HUES64 (cell line): ENCODE measurements at regions not wholly inside any gene's neighbourhood (a gene's known extent, or its start where the extent isn't known, plus 50 kb on each side); places are given as distances from the start of the nearest gene placed in this dataset.

Source experiments
- H3K27ac ChIP-seq: 2 replicates; pipeline ENCODE4 v1.7.0; 2013; ENCODE audit warnings: low read depth, low read length, inconsistent platforms
- H3K27me3 ChIP-seq: 2 replicates; pipeline ENCODE4 v1.6.1; 2013; ENCODE audit warnings: mild to moderate bottlenecking, low read length; ENCODE audit not compliant: insufficient read depth
- H3K36me3 ChIP-seq: 2 replicates; pipeline ENCODE4 v1.6.1; 2013; ENCODE audit warnings: mild to moderate bottlenecking, low read length; ENCODE audit not compliant: insufficient read depth
- H3K4me1 ChIP-seq: 2 replicates; pipeline ENCODE4 v1.6.1; 2013; ENCODE audit warnings: mild to moderate bottlenecking, low read length, moderate library complexity; ENCODE audit not compliant: insufficient read depth
- H3K4me3 ChIP-seq: 2 replicates; pipeline ENCODE4 v1.5.1; 2013; ENCODE audit warnings: mild to moderate bottlenecking, low read length, moderate library complexity
- H3K9ac ChIP-seq: 2 replicates; pipeline ENCODE4 v1.6.1; 2013; ENCODE audit warnings: mild to moderate bottlenecking, low read depth, low read length
- H3K9me3 ChIP-seq: 2 replicates; pipeline ENCODE4 v1.6.1; 2013; ENCODE audit warnings: low read depth, low read length; ENCODE audit not compliant: insufficient read depth
- WGBS: fragments of 150-250, 120-280 bp; methylation state at CpG from one replicate; pipeline ENCODE4 v1.1.7; 2013; ENCODE audit warnings: missing lambda C conversion rate; 5-methylcytosine and 5-hydroxymethylcytosine counted together

GRCh38 chr1:30425046-30425445 is 298.3 kb downstream of the MATN1 start:
- no peak overlapping the region for H3K27ac ChIP-seq
- no peak overlapping the region for H3K4me3 ChIP-seq
- 0 out of 2 replicates have a peak, but pooled peaks cover 4% of the 10 kb centered on the region for H3K9me3 ChIP-seq
- WGBS = 92% methylated on average over 4 of the region's 4 CpGs
- no peaks in the 10 kb centered on the region for H3K36me3 ChIP-seq
- H3K9ac ChIP-seq = no peak overlapping the region
- H3K27me3 ChIP-seq = peaks cover 2% of the 10 kb centered on the region; the same call in 1 of the 2 replicates
- 0 out of 2 replicates have a peak, but pooled peaks cover 4% of the 10 kb centered on the region for H3K4me1 ChIP-seq

- Histone ChIP-seq H3K4me1 (0 out of 2 replicates have a peak, but pooled peaks cover 4% of the 10 kb centered on the region), H3K36me3 (no peaks in the 10 kb centered on the region), H3K27ac (no peak overlapping the region), H3K27me3 (no peaks in the 10 kb centered on the region), H3K9me3 (0 out of 2 replicates have a peak, but pooled peaks cover 3% of the 10 kb centered on the region), H3K4me3 (no peak overlapping the region), H3K9ac (no peak overlapping the region)
- 86% methylated on average over 3 of the region's 3 CpGs for WGBS
These were observed 299.8 kb downstream of the MATN1 start for GRCh38 chr1:30423570-30423969.

- no peak overlapping the region for H3K9ac ChIP-seq
- H3K27ac ChIP-seq = no peak overlapping the region
- H3K36me3 ChIP-seq = no peaks in the 10 kb centered on the region
- no peaks in the 10 kb centered on the region for H3K27me3 ChIP-seq
- no peaks in the 10 kb centered on the region for H3K4me1 ChIP-seq
- no peaks in the 10 kb centered on the region for H3K9me3 ChIP-seq
- WGBS = 89% methylated on average over 2 of the region's 2 CpGs
- no peak overlapping the region for H3K4me3 ChIP-seq
These were observed 301.1 kb downstream of the MATN1 start for GRCh38 chr1:30422251-30422650.

- H3K27ac ChIP-seq = no peak overlapping the region
- no peak overlapping the region for H3K4me3 ChIP-seq
- WGBS = 94% methylated on average over 7 of the region's 7 CpGs
- H3K9ac ChIP-seq = no peak overlapping the region
- no peaks in the 10 kb centered on the region for H3K36me3 ChIP-seq
- H3K4me1 ChIP-seq = no peaks in the 10 kb centered on the region
- H3K27me3 ChIP-seq = no peaks in the 10 kb centered on the region
- no peaks in the 10 kb centered on the region for H3K9me3 ChIP-seq
These were observed 302.8 kb downstream of the MATN1 start for GRCh38 chr1:30420519-30421050.

GRCh38 chr1:30419831-30420230 is 303.6 kb downstream of the MATN1 start:
- 92% methylated on average over 5 of the region's 5 CpGs for WGBS
- no peaks in the 10 kb centered on the region for H3K4me1 ChIP-seq
- no peaks in the 10 kb centered on the region for H3K9me3 ChIP-seq
- no peak overlapping the region for H3K27ac ChIP-seq
- no peaks in the 10 kb centered on the region for H3K36me3 ChIP-seq
- H3K9ac ChIP-seq = no peak overlapping the region
- H3K27me3 ChIP-seq = no peaks in the 10 kb centered on the region
- H3K4me3 ChIP-seq = no peak overlapping the region

- 89% methylated on average over 7 of the region's 7 CpGs for WGBS
- H3K9ac ChIP-seq = no peak overlapping the region
- H3K4me1 ChIP-seq = no peaks in the 10 kb centered on the region
- H3K27ac ChIP-seq = no peak overlapping the region
- H3K27me3 ChIP-seq = no peaks in the 10 kb centered on the region
- no peaks in the 10 kb centered on the region for H3K36me3 ChIP-seq
- H3K9me3 ChIP-seq = no peaks in the 10 kb centered on the region
- H3K4me3 ChIP-seq = no peak overlapping the region
These were observed 304.3 kb downstream of the MATN1 start for GRCh38 chr1:30418939-30419720.

GRCh38 chr1:30418061-30418938 is 305.1 kb downstream of the MATN1 start:
- Histone ChIP-seq H3K9me3 (no peaks in the 10 kb centered on the region), H3K4me1 (no peaks in the 10 kb centered on the region), H3K9ac (no peak overlapping the region), H3K36me3 (no peaks in the 10 kb centered on the region), H3K4me3 (no peak overlapping the region), H3K27me3 (no peaks in the 10 kb centered on the region), H3K27ac (no peak overlapping the region)
- 91% methylated on average over 10 of the region's 10 CpGs for WGBS

GRCh38 chr1:30417701-30418046 is 305.7 kb downstream of the MATN1 start:
- no peaks in the 10 kb centered on the region for H3K9me3 ChIP-seq
- WGBS = 91% methylated on average over 3 of the region's 3 CpGs
- no peaks in the 10 kb centered on the region for H3K4me1 ChIP-seq
- H3K9ac ChIP-seq = no peak overlapping the region
- H3K27me3 ChIP-seq = no peaks in the 10 kb centered on the region
- H3K27ac ChIP-seq = no peak overlapping the region
- H3K4me3 ChIP-seq = no peak overlapping the region
- H3K36me3 ChIP-seq = no peaks in the 10 kb centered on the region

- Histone ChIP-seq H3K36me3 (no peaks in the 10 kb centered on the region), H3K4me1 (no peaks in the 10 kb centered on the region), H3K27ac (no peak overlapping the region), H3K9me3 (no peaks in the 10 kb centered on the region), H3K9ac (no peak overlapping the region), H3K27me3 (no peaks in the 10 kb centered on the region), H3K4me3 (no peak overlapping the region)
- WGBS = 87% methylated on average over 11 of the region's 11 CpGs
These were observed 306.2 kb downstream of the MATN1 start for GRCh38 chr1:30417001-30417700.

- Histone ChIP-seq H3K27ac (no peak overlapping the region), H3K36me3 (no peaks in the 10 kb centered on the region), H3K27me3 (no peaks in the 10 kb centered on the region), H3K4me1 (no peaks in the 10 kb centered on the region), H3K9me3 (no peaks in the 10 kb centered on the region), H3K4me3 (no peak overlapping the region), H3K9ac (no peak overlapping the region)
- WGBS = 71% methylated on average over 6 of the region's 6 CpGs
These were observed 307.1 kb downstream of the MATN1 start for GRCh38 chr1:30416221-30416820.
